NCI-H1694 treated with DMSO at 0.1 percent for 48 hours (cell line): ENCODE measurements at regions not wholly inside any gene's neighbourhood (a gene's known extent, or its start where the extent isn't known, plus 50 kb on each side); places are given as distances from the start of the nearest gene placed in this dataset.
A peak's percentile ranks its signal among the peaks of the same experiment; 100 is the strongest.

Experiments
- DNase-seq: peaks from one replicate; lab custom pipeline; 2025; lab: John Stamatoyannopoulos, UW

GRCh38 chr9:79014929-79015699, 556.7 kb upstream of the TLE4 start:
- no peak for DNase-seq

- DNase-seq: no peak
Observed at GRCh38 chr9:79015951-79016350, 555.8 kb upstream of the TLE4 start.

GRCh38 chr9:79020276-79020675, 551.5 kb upstream of the TLE4 start:
- DNase-seq: no peak

GRCh38 chr9:79021084-79021483, 550.7 kb upstream of the TLE4 start:
- no peak for DNase-seq

- DNase-seq: no peak
Observed at GRCh38 chr9:79023134-79023580, 548.6 kb upstream of the TLE4 start.

GRCh38 chr9:79026316-79026715, 545.4 kb upstream of the TLE4 start:
- DNase-seq: no peak

- no peak for DNase-seq
Observed at GRCh38 chr9:79028101-79028500, 543.7 kb upstream of the TLE4 start.

GRCh38 chr9:79034583-79034982, 537.2 kb upstream of the TLE4 start:
- no peak for DNase-seq

- no peak for DNase-seq
Observed at GRCh38 chr9:79037338-79037737, 534.4 kb upstream of the TLE4 start.

GRCh38 chr9:79040671-79041070, 531.1 kb upstream of the TLE4 start:
- no peak for DNase-seq

GRCh38 chr9:79041266-79041665, 530.5 kb upstream of the TLE4 start:
- no peak for DNase-seq

GRCh38 chr9:79043916-79044315, 527.8 kb upstream of the TLE4 start:
- DNase-seq: no peak

GRCh38 chr9:79046401-79046800, 525.4 kb upstream of the TLE4 start:
- no peak for DNase-seq

GRCh38 chr9:79049371-79049770, 522.4 kb upstream of the TLE4 start:
- no peak for DNase-seq

GRCh38 chr9:79053598-79053997, 518.2 kb upstream of the TLE4 start:
- peak; percentile 12 for DNase-seq

GRCh38 chr9:79054500-79054899, 517.3 kb upstream of the TLE4 start:
- no peak for DNase-seq

- DNase-seq: no peak
Observed at GRCh38 chr9:79056041-79056440, 515.7 kb upstream of the TLE4 start.

- DNase-seq: no peak
Observed at GRCh38 chr9:79057576-79057975, 514.2 kb upstream of the TLE4 start.

- no peak for DNase-seq
Observed at GRCh38 chr9:79060766-79061165, 511.0 kb upstream of the TLE4 start.

GRCh38 chr9:79061752-79062616, 509.8 kb upstream of the TLE4 start:
- DNase-seq: no peak

- DNase-seq: no peak
Observed at GRCh38 chr9:79073201-79073600, 498.6 kb upstream of the TLE4 start.

- no peak for DNase-seq
Observed at GRCh38 chr9:79080536-79080935, 491.2 kb upstream of the TLE4 start.

GRCh38 chr9:79083621-79084020, 488.1 kb upstream of the TLE4 start:
- DNase-seq: no peak
